C4-2B (cell line): ENCODE measurements at regions not wholly inside any gene's neighbourhood (a gene's known extent, or its start where the extent isn't known, plus 50 kb on each side); places are given as distances from the start of the nearest gene placed in this dataset.
"Not testable (repeated sequence)": the region's sequence is repeated elsewhere in the genome, so short reads cannot be mapped to it uniquely, and the experiment has no call there.

Experiments used
- H3K27ac ChIP-seq: fragments of 450-650 bp; 2 replicates; pipeline ENCODE4 v1.5.1; 2017
- ZFX ChIP-seq: fragments of 450-650 bp; IDR thresholded peaks from 2 replicates; pipeline ENCODE4 v1.6.1; 2017
- TF ChIP-seq, protein P1 (sequence below): fragments of 450-650 bp; conservative IDR thresholded peaks from 2 replicates; pipeline ENCODE4 v1.5.1; 2017; ENCODE audit warnings: mild to moderate bottlenecking

DNA sequence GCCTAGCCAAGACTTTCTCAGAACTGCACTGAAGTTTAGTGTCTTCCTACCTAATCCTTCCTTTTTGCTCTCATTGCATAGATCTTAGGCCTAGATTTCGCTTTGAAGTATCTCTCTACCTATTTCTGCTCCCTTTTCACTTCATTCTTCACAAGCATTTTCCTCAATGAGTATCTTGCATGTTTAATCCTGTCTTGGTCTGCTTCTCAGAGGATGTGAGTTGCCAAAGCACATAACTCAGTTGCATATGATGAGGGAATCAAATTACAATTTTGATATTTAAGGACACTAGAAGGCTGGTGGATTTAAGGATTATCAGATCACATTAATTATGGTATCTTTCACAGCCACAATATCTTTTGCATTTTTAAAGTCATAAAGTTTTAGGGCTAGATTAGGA lies 195.5 kb upstream of the DAAM1 start:
- H3K27ac ChIP-seq, result no peak overlapping the region
- TF ChIP-seq ZFX, result no peak
- TF ChIP-seq, protein P1, sequence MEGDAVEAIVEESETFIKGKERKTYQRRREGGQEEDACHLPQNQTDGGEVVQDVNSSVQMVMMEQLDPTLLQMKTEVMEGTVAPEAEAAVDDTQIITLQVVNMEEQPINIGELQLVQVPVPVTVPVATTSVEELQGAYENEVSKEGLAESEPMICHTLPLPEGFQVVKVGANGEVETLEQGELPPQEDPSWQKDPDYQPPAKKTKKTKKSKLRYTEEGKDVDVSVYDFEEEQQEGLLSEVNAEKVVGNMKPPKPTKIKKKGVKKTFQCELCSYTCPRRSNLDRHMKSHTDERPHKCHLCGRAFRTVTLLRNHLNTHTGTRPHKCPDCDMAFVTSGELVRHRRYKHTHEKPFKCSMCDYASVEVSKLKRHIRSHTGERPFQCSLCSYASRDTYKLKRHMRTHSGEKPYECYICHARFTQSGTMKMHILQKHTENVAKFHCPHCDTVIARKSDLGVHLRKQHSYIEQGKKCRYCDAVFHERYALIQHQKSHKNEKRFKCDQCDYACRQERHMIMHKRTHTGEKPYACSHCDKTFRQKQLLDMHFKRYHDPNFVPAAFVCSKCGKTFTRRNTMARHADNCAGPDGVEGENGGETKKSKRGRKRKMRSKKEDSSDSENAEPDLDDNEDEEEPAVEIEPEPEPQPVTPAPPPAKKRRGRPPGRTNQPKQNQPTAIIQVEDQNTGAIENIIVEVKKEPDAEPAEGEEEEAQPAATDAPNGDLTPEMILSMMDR, result no peak

DNA sequence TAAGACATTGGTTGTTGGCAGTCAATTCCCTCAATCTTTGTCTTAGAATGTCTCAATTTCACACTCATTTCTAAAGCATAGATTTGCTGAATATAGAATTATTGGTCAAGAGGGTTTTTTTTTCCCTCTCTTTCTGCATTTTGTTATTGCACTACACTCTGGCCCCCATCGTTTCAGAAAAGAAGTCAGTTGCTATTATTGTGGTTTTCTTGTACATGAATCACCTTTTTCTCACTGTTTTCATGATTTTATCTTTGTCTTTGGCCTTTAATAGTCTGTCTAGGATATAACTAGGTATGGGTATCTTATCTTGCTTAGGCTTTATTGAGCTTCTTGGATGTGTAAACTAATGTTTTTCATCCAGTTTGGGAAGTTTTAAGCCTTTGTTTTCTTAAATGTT lies 194.3 kb upstream of the DAAM1 start:
- no peak for TF ChIP-seq ZFX
- TF ChIP-seq, protein P1, result no peak
- H3K27ac ChIP-seq, result no peak overlapping the region

DNA sequence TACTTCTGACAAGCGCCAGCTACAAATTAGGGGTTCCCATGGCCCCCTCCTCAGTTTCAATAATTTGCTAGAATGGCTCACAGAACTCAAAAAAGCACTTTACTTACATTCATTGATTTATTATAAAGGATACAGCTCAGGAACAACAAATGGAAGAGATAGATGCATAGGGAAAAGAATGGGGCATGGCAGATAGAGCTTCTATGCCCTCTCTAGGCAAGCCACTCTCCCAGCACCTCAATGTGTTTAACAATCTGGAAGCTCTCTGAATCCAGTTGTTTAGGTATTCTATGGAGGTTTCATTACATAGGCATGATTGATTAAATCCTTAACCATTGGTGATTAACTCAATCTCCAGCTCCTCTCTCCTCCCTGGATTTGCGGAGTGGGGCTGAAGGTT lies 184.5 kb upstream of the DAAM1 start:
- no peak overlapping the region for H3K27ac ChIP-seq
- TF ChIP-seq, protein P1, result no peak
- no peak for TF ChIP-seq ZFX

DNA sequence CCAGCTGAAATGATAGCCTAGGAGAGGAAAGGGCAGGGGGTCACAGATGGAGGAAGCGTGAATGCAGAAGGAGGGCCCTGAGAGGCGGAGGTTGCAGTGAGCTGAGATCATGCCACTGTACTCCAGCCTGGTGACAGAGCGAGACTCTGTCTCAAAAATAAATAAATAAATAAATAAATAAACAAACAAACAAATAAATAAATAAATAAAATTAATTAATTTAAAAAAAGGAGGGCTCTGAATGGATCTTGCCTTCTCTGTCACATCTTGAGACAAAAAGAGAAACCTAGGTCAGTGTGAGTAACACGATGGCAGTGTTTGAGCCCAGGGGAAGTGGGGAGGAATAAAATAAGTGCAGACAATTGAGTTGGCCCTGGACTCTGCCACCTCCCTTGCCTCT lies 182.3 kb upstream of the DAAM1 start:
- H3K27ac ChIP-seq, result not testable (repeated sequence)

DNA sequence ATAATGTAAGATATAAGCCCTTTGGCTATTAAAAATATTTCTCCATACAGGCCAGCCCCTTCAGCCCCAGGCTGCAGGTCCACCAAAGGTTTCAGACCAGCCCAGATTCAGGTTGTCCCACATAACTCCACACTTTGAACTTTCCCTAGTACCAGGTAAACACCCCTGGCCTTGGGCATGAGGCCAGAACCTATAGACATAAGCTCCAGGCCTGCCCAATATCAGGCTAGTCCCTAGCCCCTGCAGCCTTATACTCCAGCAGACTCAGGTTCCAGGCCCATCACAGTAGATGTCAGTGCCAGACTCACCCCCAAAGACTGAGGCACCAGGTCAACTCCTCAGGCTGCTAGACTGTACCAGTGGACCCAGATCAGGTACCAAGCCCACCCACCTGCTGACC lies 178.5 kb upstream of the DAAM1 start:
- no peak overlapping the region for H3K27ac ChIP-seq
- TF ChIP-seq ZFX, result no peak
- TF ChIP-seq, protein P1, result no peak

DNA sequence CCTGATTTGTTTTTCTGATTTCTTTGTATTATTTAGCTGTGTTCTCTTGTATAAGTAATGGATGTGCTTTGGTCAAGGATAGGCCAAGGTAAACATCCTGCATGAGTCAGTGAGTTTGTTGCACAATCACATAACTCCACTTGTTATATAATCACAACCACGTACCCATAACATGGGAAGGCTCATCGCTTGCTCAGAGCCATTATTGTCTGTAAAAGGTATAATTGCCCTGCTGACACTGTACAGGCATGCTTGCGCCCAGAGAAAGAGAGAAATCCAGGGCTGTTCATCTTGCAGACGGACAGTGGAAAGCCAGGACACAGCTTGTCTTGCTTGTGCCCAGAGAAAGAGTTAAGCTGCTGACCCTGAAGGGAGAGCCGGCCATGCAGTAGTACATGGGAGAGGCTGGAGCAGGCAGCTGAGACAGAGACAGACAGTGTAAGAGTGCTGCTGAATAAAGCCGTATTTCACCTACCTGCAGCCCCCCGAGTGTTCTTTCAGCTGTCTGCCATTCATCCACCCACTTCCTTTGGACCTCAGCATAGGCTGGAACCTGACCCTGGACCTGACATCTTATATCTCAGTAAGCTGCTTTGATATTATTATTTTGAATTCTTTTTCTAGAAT lies 174.7 kb upstream of the DAAM1 start:
- H3K27ac ChIP-seq, result no peak overlapping the region
- TF ChIP-seq, protein P1, result no peak
- no peak for TF ChIP-seq ZFX

DNA sequence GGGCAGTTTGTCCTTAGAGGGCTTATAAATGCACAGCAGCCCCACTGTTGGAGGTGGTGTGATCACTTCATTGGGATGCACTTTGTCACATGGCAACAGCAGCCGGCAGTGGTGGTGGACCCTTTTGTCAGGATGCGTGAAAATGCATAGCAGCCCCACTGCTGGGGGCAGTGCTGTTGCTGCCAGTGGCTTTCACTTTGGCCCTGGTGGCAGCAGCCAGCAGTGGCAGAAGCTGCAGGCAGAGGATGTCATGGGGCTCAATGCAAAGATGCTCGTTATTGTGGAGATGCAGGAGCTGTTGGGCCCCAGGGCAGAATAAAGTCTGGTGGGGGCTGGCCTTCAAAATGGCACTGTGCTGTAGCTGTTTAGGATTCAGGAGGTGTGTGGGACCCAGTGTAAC lies 173.0 kb upstream of the DAAM1 start:
- H3K27ac ChIP-seq, result no peak overlapping the region
- TF ChIP-seq ZFX, result no peak
- TF ChIP-seq, protein P1, result no peak

DNA sequence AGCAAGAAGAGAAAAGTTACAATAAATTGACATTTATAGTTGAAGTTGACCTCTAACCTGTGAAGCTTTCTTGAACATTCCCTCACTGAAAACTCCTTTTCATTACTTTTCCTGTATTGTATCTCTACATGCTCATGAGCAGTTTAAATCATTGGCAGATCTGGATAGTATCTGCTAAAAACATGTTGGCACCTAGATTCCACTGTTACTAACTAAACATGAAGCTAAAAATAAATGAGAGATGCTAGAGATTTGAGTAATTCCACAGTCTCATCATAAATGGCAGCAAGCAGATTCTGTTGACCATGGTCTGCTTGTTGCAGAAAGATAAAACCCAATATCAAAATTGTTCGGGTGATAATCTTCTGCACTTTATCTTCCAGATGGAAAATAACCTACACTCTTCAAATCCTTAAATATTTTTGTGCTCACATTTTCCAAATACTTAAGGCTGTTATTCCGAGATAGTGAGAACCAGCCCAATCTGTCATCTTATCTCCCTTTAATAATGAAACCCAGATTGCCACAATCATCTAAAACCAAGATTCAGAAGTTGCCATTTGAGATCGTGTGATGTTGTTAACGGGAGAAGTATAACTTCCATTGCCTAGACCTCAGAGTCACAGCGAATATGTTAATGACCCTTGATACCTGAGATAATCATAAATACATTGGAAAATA lies 171.0 kb upstream of the DAAM1 start:
- TF ChIP-seq ZFX, result no peak
- TF ChIP-seq, protein P1, result no peak
- no peak overlapping the region for H3K27ac ChIP-seq
